Activated CD4-positive, alpha-beta memory T cell treated with anti-CD3 and anti-CD28 coated beads for 36 hours (primary cell): ENCODE measurements at regions not wholly inside any gene's neighbourhood (a gene's known extent, or its start where the extent isn't known, plus 50 kb on each side); places are given as distances from the start of the nearest gene placed in this dataset.

Source experiments
- CTCF ChIA-PET: fragments of 350-600 bp; sonication (Branson Sonifier 250); formaldehyde crosslinking; loops from one replicate; lab custom pipeline; 2021; ENCODE audit warnings: antibody characterized with exemption, inconsistent platforms; lab: Charles Lee
- POLR2A ChIA-PET: fragments of 350-600 bp; sonication (Branson Sonifier 250); formaldehyde crosslinking; loops from one replicate; lab custom pipeline; 2021; ENCODE audit warnings: antibody characterized with exemption; lab: Charles Lee
- DNase-seq: peaks from one replicate; pipeline ENCODE4 v3.0.0-alpha.2; 2020
- H3K27ac Mint-ChIP-seq: one replicate; pipeline ENCODE4 v1.8.0; 2021; ENCODE audit warnings: mixed read lengths
- H3K27me3 Mint-ChIP-seq: one replicate; pipeline ENCODE4 v1.8.0; 2021; ENCODE audit warnings: mixed read lengths
- H3K36me3 Mint-ChIP-seq: one replicate; pipeline ENCODE4 v1.8.0; 2021; ENCODE audit warnings: mixed read lengths
- H3K4me1 Mint-ChIP-seq: one replicate; pipeline ENCODE4 v1.8.0; 2021; ENCODE audit warnings: low read depth, mixed read lengths
- H3K4me3 Mint-ChIP-seq: one replicate; pipeline ENCODE4 v1.8.0; 2021; ENCODE audit warnings: mild to moderate bottlenecking, mixed read lengths
- H3K9me3 Mint-ChIP-seq: one replicate; pipeline ENCODE4 v1.8.0; 2021; ENCODE audit warnings: mixed read lengths
- intact Hi-C: fragments of 100-400 bp; cut with micrococcal nuclease; formaldehyde crosslinking; loops from one replicate; pipeline ENCODE4 v1.15.1; 2023

GRCh38 chr12:114457620-114458019 lies 51.7 kb upstream of the TBX5 start:
- CTCF ChIA-PET = interaction anchor here (0.6 kb wide), 1 partner anchor 503 kb away, joined by 3 read pairs; no protein-coding TSS in a partner anchor
- no peaks in the 10 kb centered on the region for H3K4me1 Mint-ChIP-seq
- peaks cover 5% of the 10 kb centered on the region for H3K27me3 Mint-ChIP-seq
- no peak overlapping the region for H3K27ac Mint-ChIP-seq
- H3K4me3 Mint-ChIP-seq = no peak overlapping the region
- no peaks in the 10 kb centered on the region for H3K36me3 Mint-ChIP-seq
- H3K9me3 Mint-ChIP-seq = no peaks in the 10 kb centered on the region
- intact Hi-C loops = no loop called here
- POLR2A ChIA-PET = no interaction called here
- no peak for DNase-seq
